GM23338 (cell line): ENCODE measurements at regions not wholly inside any gene's neighbourhood (a gene's known extent, or its start where the extent isn't known, plus 50 kb on each side); places are given as distances from the start of the nearest gene placed in this dataset.

Experiments
- ATAC-seq: fragments of 200-7000 bp; cut with Tn5 transposase; 3 replicates; pipeline ENCODE4 v1.9.1; 2020
- DNase-seq: peaks from one replicate; pipeline ENCODE4 v3.0.0-alpha.2; 2015; ENCODE audit warnings: low spot score
- H2AFZ ChIP-seq: fragments of 200-600 bp; sonication (generic); 2 replicates; pipeline ENCODE4 v1.8.0; 2016; ENCODE audit warnings: antibody characterized with exemption, mild to moderate bottlenecking, moderate library complexity
- H3F3A ChIP-seq: fragments of 200-600 bp; sonication (generic); replicated peaks from 2 replicates; pipeline ENCODE4 v1.8.0; 2017; ENCODE audit warnings: antibody characterized with exemption, mixed run types, low read depth
- H3K27ac ChIP-seq: fragments of 200-600 bp; sonication (generic); 2 replicates; pipeline ENCODE4 v1.6.1; 2016; ENCODE audit warnings: low read depth
- H3K27me3 ChIP-seq: fragments of 200-600 bp; sonication (generic); 2 replicates; pipeline ENCODE4 v1.8.0; 2016; ENCODE audit warnings: mild to moderate bottlenecking, mixed run types, moderate library complexity; ENCODE audit not compliant: insufficient read depth
- H3K36me3 ChIP-seq: fragments of 200-600 bp; sonication (generic); 2 replicates; pipeline ENCODE4 v1.8.0; 2016; ENCODE audit warnings: mild to moderate bottlenecking; ENCODE audit not compliant: insufficient read depth
- H3K4me1 ChIP-seq: fragments of 200-600 bp; sonication (generic); 2 replicates; pipeline ENCODE4 v1.8.0; 2016; ENCODE audit warnings: mild to moderate bottlenecking, moderate library complexity; ENCODE audit not compliant: insufficient read depth
- H3K4me2 ChIP-seq: fragments of 200-600 bp; sonication (generic); 2 replicates; pipeline ENCODE4 v1.7.1; 2017; ENCODE audit warnings: mixed run types
- H3K4me3 ChIP-seq: fragments of 200-600 bp; sonication (generic); 2 replicates; pipeline ENCODE4 v1.6.1; 2016; ENCODE audit warnings: mixed run types
- H3K79me2 ChIP-seq: fragments of 200-600 bp; sonication (generic); replicated peaks from 2 replicates; pipeline ENCODE4 v1.8.0; 2017; ENCODE audit warnings: mild to moderate bottlenecking; ENCODE audit not compliant: insufficient read depth
- H3K9me2 ChIP-seq: fragments of 200-600 bp; sonication (generic); 2 replicates; pipeline ENCODE4 v1.8.0; 2017; ENCODE audit not compliant: insufficient read depth
- H4K20me1 ChIP-seq: fragments of 200-600 bp; sonication (generic); replicated peaks from 2 replicates; pipeline ENCODE4 v1.8.0; 2017; ENCODE audit warnings: mild to moderate bottlenecking; ENCODE audit not compliant: insufficient read depth
- H3K27ac Mint-ChIP-seq: 2 replicates; pipeline ENCODE4 v1.8.0; 2020; ENCODE audit warnings: inconsistent platforms, mild to moderate bottlenecking, moderate library complexity, mixed read lengths
- H3K27me3 Mint-ChIP-seq: 3 replicates; pipeline ENCODE4 v1.8.0; 2022; ENCODE audit warnings: low read depth, mild to moderate bottlenecking, moderate library complexity, mixed read lengths, inconsistent platforms; ENCODE audit not compliant: insufficient read depth, poor library complexity
- H3K36me3 Mint-ChIP-seq: 3 replicates; pipeline ENCODE4 v1.8.0; 2021; ENCODE audit warnings: low read depth, mild to moderate bottlenecking, inconsistent platforms, moderate library complexity, mixed read lengths
- H3K4me1 Mint-ChIP-seq: 3 replicates; pipeline ENCODE4 v1.8.0; 2020; ENCODE audit warnings: mild to moderate bottlenecking, inconsistent platforms, mixed read lengths
- H3K4me3 Mint-ChIP-seq: 3 replicates; pipeline ENCODE4 v1.8.0; 2021; ENCODE audit warnings: moderate library complexity, mild to moderate bottlenecking, inconsistent platforms, mixed read lengths
- H3K9me3 Mint-ChIP-seq: 3 replicates; pipeline ENCODE4 v1.8.0; 2020; ENCODE audit warnings: moderate library complexity, mild to moderate bottlenecking, inconsistent platforms, mixed read lengths
- CREB1 ChIP-seq: fragments of 250-450 bp; sonication (Bioruptor Pico); IDR thresholded peaks from 2 replicates; pipeline ENCODE4 v1.5.0; 2020; ENCODE audit warnings: low read depth, mild to moderate bottlenecking, moderate library complexity
- CTCF ChIP-seq, 2 experiments: fragments of 200-600 bp in 1 of 2; sonication (generic) in 1 of 2; conservative IDR thresholded peaks; 2 replicates each; pipeline versions ENCODE4 v1.5.1 to v1.6.1; 2016 to 2017; ENCODE audit warnings: antibody characterized with exemption in 2 of 2, low read depth in 2 of 2, mild to moderate bottlenecking in 2 of 2, moderate library complexity in 1 of 2
- ETS1 ChIP-seq: IDR thresholded peaks from 2 replicates; pipeline ENCODE4 v1.6.1; 2016; ENCODE audit warnings: antibody characterized with exemption
- JUNB ChIP-seq: IDR thresholded peaks from one replicate; pipeline ENCODE4 v1.6.1; 2016; ENCODE audit warnings: antibody characterized with exemption; ENCODE audit not compliant: unreplicated experiment
- REST ChIP-seq: IDR thresholded peaks from one replicate; pipeline ENCODE4 v1.6.1; 2018; ENCODE audit warnings: antibody characterized with exemption; ENCODE audit not compliant: unreplicated experiment
- ZNF331 ChIP-seq: fragments of 250-450 bp; sonication (Bioruptor Pico); IDR thresholded peaks from 2 replicates; pipeline ENCODE4 v1.5.0; 2020; ENCODE audit warnings: low read depth, mild to moderate bottlenecking, moderate library complexity
- ZNF462 ChIP-seq: fragments of 250-450 bp; sonication (Bioruptor Pico); IDR thresholded peaks from 2 replicates; pipeline ENCODE4 v1.5.0; 2020; ENCODE audit warnings: mild to moderate bottlenecking, moderate library complexity

- Mint-ChIP-seq H3K4me3 (no peak overlapping the region), H3K27ac (no peak overlapping the region), H3K27me3 (no peaks in the 10 kb centered on the region), H3K4me1 (no peaks in the 10 kb centered on the region), H3K9me3 (peaks cover 81% of the 10 kb centered on the region), H3K36me3 (no peaks in the 10 kb centered on the region; the same call in 2 of the 3 replicates)
- TF ChIP-seq ETS1 (no peak), ZNF462 (no peak), ZNF331 (no peak), REST (no peak), JUNB (no peak), CTCF (conservative IDR thresholded peaks at IDR 0.05; ENCODE audit: low read depth in 2 of 2) (no peak), CREB1 (no peak)
- Histone ChIP-seq H3K27ac (no peak overlapping the region), H3K79me2 (no peaks in the 10 kb centered on the region), H2AFZ (no peak overlapping the region), H3K9me2 (no peaks in the 10 kb centered on the region), H3K4me3 (no peak overlapping the region), H3K36me3 (peaks cover 6% of the 10 kb centered on the region; the same call in 1 of the 2 replicates), H3K27me3 (no peaks in the 10 kb centered on the region), H3K4me1 (no peaks in the 10 kb centered on the region), H4K20me1 (no peaks in the 10 kb centered on the region), H3K4me2 (no peak overlapping the region), H3F3A (no peaks in the 10 kb centered on the region)
- DNase-seq (no peak), ATAC-seq (peak; percentile 48; the same call in 2 of the 3 replicates)
These were observed 542.3 kb downstream of the EDEM1 start for GRCh38 chr3:5729852-5730251.
